NCI-H460 (cell line): ENCODE measurements at regions not wholly inside any gene's neighbourhood (a gene's known extent, or its start where the extent isn't known, plus 50 kb on each side); places are given as distances from the start of the nearest gene placed in this dataset.

ENCODE experiments used
- DNase-seq: peaks from one replicate; pipeline ENCODE4 v3.0.0-alpha.2; 2016; ENCODE audit warnings: low read depth; ENCODE audit errors: extremely low read depth

DNA sequence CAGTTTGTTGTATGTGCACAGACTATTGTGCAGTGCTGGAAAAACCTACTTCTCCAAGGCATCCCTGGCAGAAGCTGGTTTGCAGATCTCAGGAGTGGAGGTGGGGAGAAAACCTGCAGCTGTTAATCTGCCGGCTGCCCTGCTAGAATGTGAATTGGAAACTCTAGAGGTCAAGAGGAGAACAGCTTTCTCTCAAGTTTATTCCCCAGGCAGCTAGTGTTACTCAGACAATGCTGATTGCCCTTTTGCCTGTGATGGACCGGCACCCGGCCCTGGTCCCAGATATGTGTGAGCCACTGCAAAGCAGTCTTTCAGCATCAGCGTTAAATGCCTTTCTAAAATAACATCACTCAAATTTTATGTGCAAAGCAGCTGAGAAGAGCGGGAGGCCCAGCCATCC, 129.7 kb upstream of the TPM1 start:
- DNase-seq = no peak

GRCh38 chr15:62913246-62913645, 129.3 kb upstream of the TPM1 start:
- DNase-seq = no peak

- DNase-seq = no peak
Observed at GRCh38 chr15:62914461-62915079, 128.0 kb upstream of the TPM1 start.

GRCh38 chr15:62920682-62921502, 121.7 kb upstream of the TPM1 start:
- no peak for DNase-seq

- no peak for DNase-seq
Observed at GRCh38 chr15:62922514-62922913, 120.0 kb upstream of the TPM1 start.

GRCh38 chr15:62925875-62926274, 116.7 kb upstream of the TPM1 start:
- DNase-seq = no peak

DNA sequence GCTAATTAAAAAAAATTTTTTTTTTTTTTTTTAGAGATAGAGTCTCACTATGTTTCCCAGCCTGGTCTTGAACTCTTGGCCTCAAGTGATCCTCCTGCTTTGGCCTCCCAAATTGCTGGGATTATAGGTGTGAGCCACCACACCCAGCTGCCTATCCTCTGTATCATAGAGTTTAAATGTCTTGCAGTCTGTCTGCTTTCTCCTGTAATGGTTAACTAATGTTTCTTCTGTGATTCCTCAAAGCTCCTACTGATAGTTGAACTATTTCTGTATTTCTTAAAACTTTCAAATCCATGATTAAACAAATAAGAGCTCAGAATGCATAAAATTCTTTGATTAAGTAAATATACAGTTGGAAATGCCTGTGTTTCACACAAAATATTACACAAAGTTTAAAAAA, 115.4 kb upstream of the TPM1 start:
- no peak for DNase-seq

GRCh38 chr15:62927836-62928235, 114.7 kb upstream of the TPM1 start:
- DNase-seq = no peak

DNA sequence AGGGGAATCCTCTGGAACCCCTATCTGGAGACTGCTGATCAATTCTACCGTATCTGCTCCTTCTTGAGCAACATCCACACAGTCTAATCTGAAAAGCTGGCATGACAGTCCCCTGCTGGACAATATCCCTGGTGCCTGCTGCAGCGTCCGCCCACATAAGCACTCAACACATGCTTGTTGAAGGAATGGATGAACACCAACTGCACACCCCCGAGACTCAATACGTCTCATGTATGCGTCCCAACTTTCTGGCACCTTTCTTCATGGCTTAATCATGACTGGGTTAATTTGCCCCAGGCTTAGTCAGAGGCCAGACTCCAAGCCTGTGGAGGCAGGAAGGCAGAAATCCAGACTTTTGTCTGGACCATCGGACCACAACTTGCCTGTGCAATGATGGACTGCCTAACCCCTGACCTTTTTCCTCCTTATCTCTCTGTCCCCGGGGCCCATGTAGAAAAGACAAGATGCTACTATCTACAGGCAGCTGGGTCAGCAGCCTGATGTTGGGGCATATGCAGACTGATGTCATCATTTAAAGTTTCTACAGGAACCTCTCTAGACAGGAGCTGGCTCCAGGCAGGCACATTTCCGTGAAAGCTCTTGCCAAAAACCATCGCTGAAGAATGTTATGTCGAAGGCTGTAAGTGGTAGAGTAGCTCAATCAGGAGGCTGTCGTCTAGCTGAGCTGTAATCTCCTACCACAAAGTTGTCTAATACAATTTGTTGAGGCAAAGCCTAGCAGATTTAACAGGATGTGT, 114.1 kb upstream of the TPM1 start:
- no peak for DNase-seq

DNA sequence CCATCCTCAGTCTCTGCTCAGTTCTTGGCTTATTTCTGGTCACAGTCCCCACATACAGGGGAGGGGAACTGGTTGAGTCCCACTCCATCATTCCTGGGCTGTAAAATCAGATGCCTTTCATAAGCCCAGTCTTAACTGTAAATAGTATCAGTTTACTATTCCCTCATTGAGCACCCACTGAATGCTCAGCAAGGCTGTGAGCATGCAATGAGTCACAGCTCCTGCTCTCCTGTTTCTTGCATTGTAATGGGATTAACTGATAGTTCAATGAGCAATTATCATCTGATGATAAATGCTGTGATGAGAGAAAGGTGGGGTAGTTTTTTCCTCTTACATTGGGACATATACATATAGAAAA, 113.6 kb upstream of the TPM1 start:
- no peak for DNase-seq

- no peak for DNase-seq
Observed at GRCh38 chr15:62931650-62932049, 110.9 kb upstream of the TPM1 start.

DNA sequence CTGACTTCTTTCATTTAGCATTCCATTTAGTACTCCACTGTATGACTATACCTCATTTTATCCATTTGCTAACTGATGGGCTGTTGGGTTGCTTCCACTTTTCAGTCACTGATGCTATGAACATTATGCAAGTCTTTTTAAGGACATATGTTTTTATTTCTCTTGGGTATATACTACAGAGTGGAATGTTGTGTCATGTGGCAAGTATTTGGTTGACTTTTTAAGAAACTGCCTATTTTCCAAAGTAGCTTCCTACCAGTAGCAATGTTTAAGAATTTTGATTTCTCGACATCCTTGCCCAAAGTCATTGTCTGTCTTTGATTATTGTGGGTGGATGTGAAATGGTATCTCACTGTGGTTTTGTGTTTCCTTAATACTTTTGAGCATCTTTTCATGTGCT, 110.1 kb upstream of the TPM1 start:
- DNase-seq = no peak

GRCh38 chr15:62933386-62933785, 109.2 kb upstream of the TPM1 start:
- DNase-seq = no peak

GRCh38 chr15:62934236-62934971, 108.1 kb upstream of the TPM1 start:
- DNase-seq = no peak

GRCh38 chr15:62935300-62936081, 107.1 kb upstream of the TPM1 start:
- DNase-seq = no peak

- no peak for DNase-seq
Observed at GRCh38 chr15:62938825-62939224, 103.7 kb upstream of the TPM1 start.

GRCh38 chr15:62940093-62940754, 102.3 kb upstream of the TPM1 start:
- DNase-seq = no peak

DNA sequence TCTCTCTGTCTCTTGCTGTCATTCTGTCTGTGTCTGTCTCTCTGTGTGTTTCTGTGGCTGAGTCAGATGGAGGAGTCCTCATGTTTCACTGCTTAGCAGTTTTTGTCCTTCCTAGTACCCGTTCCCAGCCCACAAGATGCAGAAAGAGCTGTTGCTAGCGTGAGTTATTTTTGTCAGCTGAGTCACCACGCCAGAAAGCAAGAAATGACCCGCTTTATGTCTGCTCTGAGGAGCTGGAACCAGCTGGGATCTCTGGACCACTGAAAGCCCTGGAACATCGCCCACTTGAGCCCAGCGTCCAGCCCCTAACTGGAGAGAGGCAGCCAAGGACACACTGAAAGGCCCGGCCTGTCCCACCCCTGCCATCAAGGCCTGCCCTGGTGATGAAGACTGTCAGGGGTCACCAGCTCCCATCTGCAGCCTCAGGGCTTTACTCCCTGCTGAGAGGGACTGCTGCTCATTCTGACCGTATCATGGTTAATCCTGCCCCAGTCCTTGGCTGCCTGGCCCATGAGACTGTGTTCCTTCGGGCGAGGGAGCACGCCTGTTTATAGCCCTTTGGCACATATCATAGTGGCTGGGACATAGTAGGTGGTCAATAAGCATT, 101.7 kb upstream of the TPM1 start:
- DNase-seq = no peak

- DNase-seq = no peak
Observed at GRCh38 chr15:62941699-62942098, 100.8 kb upstream of the TPM1 start.
